Activated B cell treated with CpG ODN at 0.5 μM for 24 hours (primary cell): ENCODE measurements at regions not wholly inside any gene's neighbourhood (a gene's known extent, or its start where the extent isn't known, plus 50 kb on each side); places are given as distances from the start of the nearest gene placed in this dataset.

ENCODE experiments used
- ATAC-seq: fragments of 200-7000 bp; cut with Tn5 transposase; one replicate; pipeline ENCODE4 v1.10.0; 2021; ENCODE audit warnings: low read depth, mild to moderate bottlenecking, moderate library complexity
- CTCF ChIA-PET: fragments of 350-600 bp; sonication (Branson Sonifier 250); formaldehyde crosslinking; loops from one replicate; lab custom pipeline; 2021; ENCODE audit warnings: antibody characterized with exemption; lab: Charles Lee
- POLR2A ChIA-PET: fragments of 350-600 bp; sonication (Branson Sonifier 250); formaldehyde crosslinking; loops from one replicate; lab custom pipeline; 2021; ENCODE audit warnings: antibody characterized with exemption; lab: Charles Lee
- DNase-seq: peaks from one replicate; pipeline ENCODE4 v3.0.0; 2022
- H3K27ac Mint-ChIP-seq: one replicate; pipeline ENCODE4 v1.8.0; 2020; ENCODE audit warnings: mixed read lengths
- H3K27me3 Mint-ChIP-seq: one replicate; pipeline ENCODE4 v1.8.0; 2021; ENCODE audit warnings: mixed read lengths
- H3K36me3 Mint-ChIP-seq: one replicate; pipeline ENCODE4 v1.8.0; 2021; ENCODE audit warnings: low read depth, mixed read lengths
- H3K4me1 Mint-ChIP-seq: one replicate; pipeline ENCODE4 v1.8.0; 2021; ENCODE audit warnings: mixed read lengths
- H3K4me3 Mint-ChIP-seq: one replicate; pipeline ENCODE4 v1.8.0; 2020; ENCODE audit warnings: mild to moderate bottlenecking, mixed read lengths
- H3K9me3 Mint-ChIP-seq: one replicate; pipeline ENCODE4 v1.8.0; 2020; ENCODE audit warnings: mixed read lengths
- CTCF ChIP-seq: fragments of 200-600 bp; IDR thresholded peaks from one replicate; pipeline ENCODE4 v1.8.0; 2022; ENCODE audit warnings: antibody characterized with exemption, mild to moderate bottlenecking
- intact Hi-C: fragments of 100-400 bp; cut with micrococcal nuclease; formaldehyde crosslinking; loops from one replicate; pipeline ENCODE4 v1.15.1; 2024

- H3K36me3 Mint-ChIP-seq, result no peaks in the 10 kb centered on the region
- intact Hi-C loops, result no loop called here
- DNase-seq (no peak), ATAC-seq (no peak)
- H3K9me3 Mint-ChIP-seq, result no peaks in the 10 kb centered on the region
- POLR2A ChIA-PET, result no interaction called here
- no peak overlapping the region for H3K4me3 Mint-ChIP-seq
- CTCF ChIA-PET, result no interaction called here
- H3K27ac Mint-ChIP-seq, result no peak overlapping the region
- H3K4me1 Mint-ChIP-seq, result no peaks in the 10 kb centered on the region
- no peaks in the 10 kb centered on the region for H3K27me3 Mint-ChIP-seq
- TF ChIP-seq CTCF, result no peak
These were observed 296.0 kb upstream of the MC4R start for GRCh38 chr18:60668583-60668982.

GRCh38 chr18:60669938-60670337 is 297.4 kb upstream of the MC4R start:
- H3K9me3 Mint-ChIP-seq, result no peaks in the 10 kb centered on the region
- H3K4me1 Mint-ChIP-seq, result no peaks in the 10 kb centered on the region
- H3K4me3 Mint-ChIP-seq, result no peak overlapping the region
- H3K27ac Mint-ChIP-seq, result no peak overlapping the region
- ChIA-PET POLR2A (no interaction called here), CTCF (no interaction called here)
- H3K36me3 Mint-ChIP-seq, result no peaks in the 10 kb centered on the region
- no peak for DNase-seq
- no peak for TF ChIP-seq CTCF
- intact Hi-C loops, result no loop called here
- ATAC-seq, result no peak
- H3K27me3 Mint-ChIP-seq, result no peaks in the 10 kb centered on the region

GRCh38 chr18:60671021-60671420 is 298.4 kb upstream of the MC4R start:
- CTCF ChIA-PET, result no interaction called here

GRCh38 chr18:60675126-60675525 is 302.6 kb upstream of the MC4R start:
- ChIA-PET POLR2A (no interaction called here), CTCF (no interaction called here)
- Mint-ChIP-seq H3K4me1 (no peaks in the 10 kb centered on the region), H3K27ac (no peak overlapping the region), H3K36me3 (no peaks in the 10 kb centered on the region), H3K4me3 (no peak overlapping the region), H3K27me3 (no peaks in the 10 kb centered on the region), H3K9me3 (no peaks in the 10 kb centered on the region)
- no peak for TF ChIP-seq CTCF
- DNase-seq (no peak), ATAC-seq (no peak)
- intact Hi-C loops, result no loop called here

More at GRCh38 chr18:60671021-60671420, 298.4 kb upstream of the MC4R start:
- Mint-ChIP-seq H3K4me3 (no peak overlapping the region), H3K36me3 (no peaks in the 10 kb centered on the region), H3K4me1 (no peaks in the 10 kb centered on the region), H3K27me3 (no peaks in the 10 kb centered on the region), H3K9me3 (no peaks in the 10 kb centered on the region), H3K27ac (no peak overlapping the region)
- POLR2A ChIA-PET, result no interaction called here
- DNase-seq, result no peak
- no peak for ATAC-seq
- TF ChIP-seq CTCF, result no peak
- intact Hi-C loops, result no loop called here

- CTCF ChIA-PET, result no interaction called here
- no peak overlapping the region for H3K4me3 Mint-ChIP-seq
- no peaks in the 10 kb centered on the region for H3K4me1 Mint-ChIP-seq
- no peak for TF ChIP-seq CTCF
- H3K36me3 Mint-ChIP-seq, result no peaks in the 10 kb centered on the region
- no peaks in the 10 kb centered on the region for H3K27me3 Mint-ChIP-seq
- ATAC-seq, result no peak
- POLR2A ChIA-PET, result no interaction called here
- intact Hi-C loops, result no loop called here
- no peak for DNase-seq
- no peak overlapping the region for H3K27ac Mint-ChIP-seq
- no peaks in the 10 kb centered on the region for H3K9me3 Mint-ChIP-seq
These were observed 303.2 kb upstream of the MC4R start for GRCh38 chr18:60675801-60676200.
